Endodermal cell (in vitro differentiated cells): ENCODE measurements at regions not wholly inside any gene's neighbourhood (a gene's known extent, or its start where the extent isn't known, plus 50 kb on each side); places are given as distances from the start of the nearest gene placed in this dataset.

Experiments
- DNase-seq: peaks from one replicate; pipeline ENCODE4 v3.0.0-alpha.2; 2017
- H3K27ac ChIP-seq: 2 replicates; pipeline ENCODE4 v1.5.1; 2013; ENCODE audit warnings: mild to moderate bottlenecking, low read depth, low read length, moderate library complexity
- H3K27me3 ChIP-seq: 2 replicates; pipeline ENCODE4 v1.6.1; 2013; ENCODE audit warnings: mild to moderate bottlenecking, low read length, moderate library complexity; ENCODE audit not compliant: insufficient read depth, control insufficient read depth, poor library complexity, severe bottlenecking
- H3K36me3 ChIP-seq: 2 replicates; pipeline ENCODE4 v1.7.0; 2013; ENCODE audit warnings: mild to moderate bottlenecking, low read length, moderate library complexity; ENCODE audit not compliant: control insufficient read depth, insufficient read depth
- H3K4me1 ChIP-seq: one replicate; pipeline ENCODE4 v1.7.0; 2013; ENCODE audit warnings: low read length; ENCODE audit not compliant: control insufficient read depth, insufficient read depth
- H3K4me3 ChIP-seq: 2 replicates; pipeline ENCODE4 v1.5.1; 2013; ENCODE audit warnings: mild to moderate bottlenecking, low read length, moderate library complexity
- H3K9ac ChIP-seq: 2 replicates; pipeline ENCODE4 v1.6.1; 2013; ENCODE audit warnings: mild to moderate bottlenecking, low read length, moderate library complexity; ENCODE audit not compliant: poor library complexity, severe bottlenecking; ENCODE audit errors: extremely low read depth
- H3K9me3 ChIP-seq: 2 replicates; pipeline ENCODE4 v1.6.1; 2013; ENCODE audit warnings: mild to moderate bottlenecking, low read length, moderate library complexity; ENCODE audit not compliant: control insufficient read depth
- H3K27ac Mint-ChIP-seq: 2 replicates; pipeline ENCODE4 v1.8.0; 2020; ENCODE audit warnings: mixed read lengths
- H3K27me3 Mint-ChIP-seq: 2 replicates; pipeline ENCODE4 v1.8.0; 2021; ENCODE audit warnings: mild to moderate bottlenecking, mixed read lengths; ENCODE audit not compliant: insufficient read depth
- H3K36me3 Mint-ChIP-seq: 2 replicates; pipeline ENCODE4 v1.8.0; 2020; ENCODE audit warnings: low read depth, mixed read lengths
- H3K4me1 Mint-ChIP-seq: 2 replicates; pipeline ENCODE4 v1.8.0; 2020; ENCODE audit warnings: mixed read lengths
- H3K4me3 Mint-ChIP-seq: 2 replicates; pipeline ENCODE4 v1.8.0; 2020; ENCODE audit warnings: mild to moderate bottlenecking, moderate library complexity, mixed read lengths
- H3K9me3 Mint-ChIP-seq: 2 replicates; pipeline ENCODE4 v1.8.0; 2020; ENCODE audit warnings: mild to moderate bottlenecking, mixed read lengths
- WGBS, 2 experiments: methylation state at CpG; one replicate each; pipeline versions ENCODE4 v1.1.5 to v1.1.7; 2013; ENCODE audit warnings: missing lambda C conversion rate in 2 of 2, mixed read lengths in 1 of 2; ENCODE audit not compliant: insufficient coverage in 1 of 2, insufficient read length in 1 of 2; 5-methylcytosine and 5-hydroxymethylcytosine counted together
- TF ChIP-seq, protein P1 (sequence below): fragments of 200-600 bp; sonication (generic); conservative IDR thresholded peaks from 2 replicates; pipeline ENCODE4 v1.5.0; 2021; ENCODE audit warnings: antibody characterized with exemption, mild to moderate bottlenecking

DNA sequence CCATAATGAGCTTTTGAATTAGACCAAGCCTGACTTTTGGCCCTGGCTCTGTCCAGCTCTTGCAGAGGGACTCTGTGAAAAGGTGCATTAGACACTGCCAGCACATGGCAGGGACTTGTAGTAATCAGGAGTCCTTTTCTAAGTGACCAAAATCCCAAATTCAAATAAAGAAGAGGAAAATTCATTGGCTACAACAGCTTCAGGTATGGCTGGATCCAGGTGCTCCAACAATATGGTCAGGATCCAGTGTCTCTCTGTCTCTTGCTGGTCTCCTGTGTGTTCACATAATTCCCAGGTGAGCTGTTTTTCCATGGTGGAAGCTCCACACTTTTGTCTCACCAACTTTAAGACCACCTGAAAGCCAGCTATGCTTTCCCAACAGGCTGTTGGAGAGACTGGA lies 358.8 kb upstream of the TNRC6C start:
- DNase-seq, result no peak
- Mint-ChIP-seq H3K36me3 (no peaks in the 10 kb centered on the region), H3K4me1 (no peaks in the 10 kb centered on the region), H3K4me3 (no peak overlapping the region), H3K27ac (no peak overlapping the region), H3K9me3 (no peaks in the 10 kb centered on the region), H3K27me3 (peaks cover 4% of the 10 kb centered on the region)
- H3K27ac ChIP-seq, result no peak overlapping the region
- no peaks in the 10 kb centered on the region for H3K4me1 ChIP-seq
- H3K4me3 ChIP-seq, result no peak overlapping the region
- H3K36me3 ChIP-seq, result no peaks in the 10 kb centered on the region
- H3K9me3 ChIP-seq, result no peaks in the 10 kb centered on the region
- no peaks in the 10 kb centered on the region for H3K27me3 ChIP-seq
- TF ChIP-seq, protein P1, sequence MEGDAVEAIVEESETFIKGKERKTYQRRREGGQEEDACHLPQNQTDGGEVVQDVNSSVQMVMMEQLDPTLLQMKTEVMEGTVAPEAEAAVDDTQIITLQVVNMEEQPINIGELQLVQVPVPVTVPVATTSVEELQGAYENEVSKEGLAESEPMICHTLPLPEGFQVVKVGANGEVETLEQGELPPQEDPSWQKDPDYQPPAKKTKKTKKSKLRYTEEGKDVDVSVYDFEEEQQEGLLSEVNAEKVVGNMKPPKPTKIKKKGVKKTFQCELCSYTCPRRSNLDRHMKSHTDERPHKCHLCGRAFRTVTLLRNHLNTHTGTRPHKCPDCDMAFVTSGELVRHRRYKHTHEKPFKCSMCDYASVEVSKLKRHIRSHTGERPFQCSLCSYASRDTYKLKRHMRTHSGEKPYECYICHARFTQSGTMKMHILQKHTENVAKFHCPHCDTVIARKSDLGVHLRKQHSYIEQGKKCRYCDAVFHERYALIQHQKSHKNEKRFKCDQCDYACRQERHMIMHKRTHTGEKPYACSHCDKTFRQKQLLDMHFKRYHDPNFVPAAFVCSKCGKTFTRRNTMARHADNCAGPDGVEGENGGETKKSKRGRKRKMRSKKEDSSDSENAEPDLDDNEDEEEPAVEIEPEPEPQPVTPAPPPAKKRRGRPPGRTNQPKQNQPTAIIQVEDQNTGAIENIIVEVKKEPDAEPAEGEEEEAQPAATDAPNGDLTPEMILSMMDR, result no peak
- no peak overlapping the region for H3K9ac ChIP-seq

DNA sequence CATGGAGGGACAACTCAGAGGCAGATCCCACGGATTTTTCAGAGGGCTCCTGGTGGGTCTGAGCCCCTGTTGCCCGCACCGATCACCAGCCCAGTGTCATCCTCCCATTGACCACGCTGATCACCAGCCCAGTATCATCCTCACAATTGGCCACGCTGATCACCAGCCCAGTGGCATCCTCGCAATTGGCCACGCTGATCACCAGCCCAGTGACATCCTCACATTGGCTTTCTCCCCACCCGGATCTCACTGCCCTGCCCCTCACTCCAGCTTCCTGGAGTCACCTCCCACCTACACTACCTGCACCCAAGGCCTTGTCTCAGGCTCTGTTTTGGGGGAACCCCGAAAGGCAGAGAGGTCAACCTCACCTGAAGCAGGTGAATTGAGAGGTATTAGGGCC lies 358.2 kb upstream of the TNRC6C start:
- TF ChIP-seq, protein P1, result no peak
- Mint-ChIP-seq H3K27me3 (peaks cover 4% of the 10 kb centered on the region), H3K9me3 (no peaks in the 10 kb centered on the region), H3K36me3 (no peaks in the 10 kb centered on the region), H3K4me1 (no peaks in the 10 kb centered on the region), H3K27ac (no peak overlapping the region), H3K4me3 (no peak overlapping the region)
- Histone ChIP-seq H3K9ac (no peak overlapping the region), H3K4me3 (no peak overlapping the region), H3K36me3 (no peaks in the 10 kb centered on the region), H3K27ac (no peak overlapping the region), H3K9me3 (no peaks in the 10 kb centered on the region), H3K4me1 (no peaks in the 10 kb centered on the region), H3K27me3 (no peaks in the 10 kb centered on the region)
- 86 to 87% methylated on average over 5 to 9 of the region's 9 CpGs for WGBS, 2 experiments
- no peak for DNase-seq

DNA sequence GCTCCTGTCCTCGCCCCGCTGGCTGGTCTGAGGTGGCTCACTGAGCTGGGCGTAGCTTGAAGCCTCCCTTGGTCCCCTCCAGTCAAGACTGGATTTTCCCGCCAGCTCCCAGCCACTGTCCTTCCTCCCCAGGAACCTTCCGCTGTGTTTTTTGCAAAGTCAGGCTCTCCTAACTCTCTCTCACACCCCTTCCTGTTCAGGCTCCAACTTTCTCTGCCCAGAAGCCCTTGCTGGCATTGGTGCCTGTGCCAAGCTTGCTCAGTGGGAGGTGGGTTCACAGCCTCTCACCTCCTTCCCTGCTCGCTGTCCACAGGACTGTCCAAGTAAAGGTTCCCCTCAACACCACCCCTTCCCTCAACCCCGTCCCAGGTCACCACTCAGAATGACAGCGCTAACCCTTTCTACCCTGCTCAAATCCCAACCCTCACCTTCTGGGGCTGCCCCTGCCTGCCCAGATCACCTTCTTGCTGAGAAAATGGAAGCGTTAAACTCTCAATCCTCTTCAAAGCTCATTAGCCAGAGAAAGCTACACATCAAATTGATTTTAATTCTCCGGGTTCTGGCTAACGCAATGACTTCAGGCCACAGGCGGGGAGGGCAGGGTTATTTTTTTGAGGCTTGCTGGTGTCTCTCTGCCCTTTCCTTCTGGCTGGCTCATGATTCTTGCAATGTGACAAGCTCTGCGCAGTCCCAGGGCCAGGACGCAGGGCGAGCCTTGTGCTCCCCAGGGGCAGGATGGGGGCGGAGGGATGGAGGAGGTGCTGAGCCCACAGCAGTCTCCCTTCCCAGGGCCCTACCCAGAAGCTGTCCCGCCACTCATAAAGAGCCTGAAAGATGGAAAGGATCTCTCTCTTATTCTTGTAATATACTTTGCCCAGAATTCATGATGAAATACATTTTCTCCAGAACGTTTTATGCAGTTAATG lies 357.2 kb upstream of the TNRC6C start:
- no peaks in the 10 kb centered on the region for H3K36me3 Mint-ChIP-seq

More for the DNA sequence above, 357.2 kb upstream of the TNRC6C start:
- H3K9ac ChIP-seq, result no peak overlapping the region
- no peaks in the 10 kb centered on the region for H3K36me3 ChIP-seq
- no peaks in the 10 kb centered on the region for H3K4me1 Mint-ChIP-seq
- no peaks in the 10 kb centered on the region for H3K9me3 ChIP-seq
- TF ChIP-seq, protein P1, result no peak
- H3K9me3 Mint-ChIP-seq, result no peaks in the 10 kb centered on the region
- H3K27ac ChIP-seq, result no peak overlapping the region
- no peak for DNase-seq
- no peaks in the 10 kb centered on the region for H3K27me3 ChIP-seq
- H3K4me3 ChIP-seq, result no peak overlapping the region
- no peak overlapping the region for H3K4me3 Mint-ChIP-seq
- H3K27me3 Mint-ChIP-seq, result peaks cover 4% of the 10 kb centered on the region
- no peak overlapping the region for H3K27ac Mint-ChIP-seq
- 90 to 91% methylated on average over 12 to 18 of the region's 18 CpGs for WGBS, 2 experiments
- H3K4me1 ChIP-seq, result no peaks in the 10 kb centered on the region
